Duodenal mucosa (tissue), 2 donors: ENCODE measurements at regions not wholly inside any gene's neighbourhood (a gene's known extent, or its start where the extent isn't known, plus 50 kb on each side); places are given as distances from the start of the nearest gene placed in this dataset.
A peak's percentile ranks its signal among the peaks of the same experiment; 100 is the strongest.

Experiments
- H3K27ac ChIP-seq: one replicate; pipeline ENCODE4 v1.7.0; 2013; ENCODE audit warnings: low read depth, low read length
- H3K27me3 ChIP-seq, 2 donors: one replicate each; pipeline ENCODE4 v1.7.0; 2013; ENCODE audit warnings: low read length in 2 of 2, control low read depth in 1 of 2; ENCODE audit not compliant: insufficient read depth in 2 of 2, control insufficient read depth in 1 of 2
- H3K36me3 ChIP-seq, 2 donors: one replicate each; pipeline ENCODE4 v1.7.0; 2013; ENCODE audit warnings: low read length in 2 of 2, control low read depth in 1 of 2; ENCODE audit not compliant: insufficient read depth in 2 of 2, control insufficient read depth in 1 of 2
- H3K4me1 ChIP-seq, 2 donors: one replicate each; pipeline ENCODE4 v1.7.0; 2013; ENCODE audit warnings: low read length in 2 of 2, control low read depth in 1 of 2; ENCODE audit not compliant: insufficient read depth in 2 of 2, control insufficient read depth in 1 of 2
- H3K4me3 ChIP-seq, 2 donors: one replicate each; pipeline ENCODE4 v1.7.0; 2013; ENCODE audit warnings: low read length in 2 of 2, low read depth in 1 of 2
- H3K9ac ChIP-seq, 2 donors: one replicate each; pipeline ENCODE4 v1.7.0; 2013; ENCODE audit warnings: low read length in 2 of 2, low read depth in 1 of 2
- H3K9me3 ChIP-seq, 2 donors: one replicate each; pipeline ENCODE4 v1.7.0; 2013; ENCODE audit warnings: low read length in 2 of 2, control low read depth in 1 of 2; ENCODE audit not compliant: control insufficient read depth in 1 of 2

- no peaks in the 10 kb centered on the region for H3K27me3 ChIP-seq
- H3K27ac ChIP-seq = no peak overlapping the region
- no peaks in the 10 kb centered on the region for H3K36me3 ChIP-seq
- no peaks in the 10 kb centered on the region for H3K9me3 ChIP-seq
- no peaks in the 10 kb centered on the region for H3K4me1 ChIP-seq
- H3K4me3 ChIP-seq = no peak overlapping the region
- no peak overlapping the region for H3K9ac ChIP-seq
Observed at GRCh38 chr15:39381517-39381916, 199.4 kb upstream of the THBS1 start.

GRCh38 chr15:39388118-39388517, 192.8 kb upstream of the THBS1 start:
- no peak overlapping the region for H3K27ac ChIP-seq
- no peak overlapping the region for H3K4me3 ChIP-seq
- no peaks in the 10 kb centered on the region for H3K36me3 ChIP-seq
- H3K27me3 ChIP-seq = no peaks in the 10 kb centered on the region
- H3K4me1 ChIP-seq = peaks cover 0 to 6% of the 10 kb centered on the region in 2 donors
- H3K9me3 ChIP-seq = no peaks in the 10 kb centered on the region
- H3K9ac ChIP-seq = no peak overlapping the region

GRCh38 chr15:39391230-39391629, 189.6 kb upstream of the THBS1 start:
- Histone ChIP-seq H3K27me3 (no peaks in the 10 kb centered on the region), H3K36me3 (no peaks in the 10 kb centered on the region), H3K4me1 (peaks cover 12% of the 10 kb centered on the region in 2 donors), H3K4me3 (no peak overlapping the region), H3K9ac (no peak overlapping the region), H3K9me3 (no peaks in the 10 kb centered on the region), H3K27ac (no peak overlapping the region)

- H3K9ac ChIP-seq = no peak overlapping the region
- H3K36me3 ChIP-seq = no peaks in the 10 kb centered on the region
- no peak overlapping the region for H3K27ac ChIP-seq
- no peak overlapping the region for H3K4me3 ChIP-seq
- H3K27me3 ChIP-seq = no peaks in the 10 kb centered on the region
- peaks cover 12% of the 10 kb centered on the region in 2 donors for H3K4me1 ChIP-seq
- no peaks in the 10 kb centered on the region for H3K9me3 ChIP-seq
Observed at GRCh38 chr15:39392469-39393047, 188.3 kb upstream of the THBS1 start.

- H3K27ac ChIP-seq = no peak overlapping the region
- H3K4me1 ChIP-seq = peaks cover 6 to 12% of the 10 kb centered on the region in 2 donors
- H3K9me3 ChIP-seq = no peaks in the 10 kb centered on the region
- H3K9ac ChIP-seq = no peak overlapping the region
- no peaks in the 10 kb centered on the region for H3K36me3 ChIP-seq
- H3K4me3 ChIP-seq = peak overlapping the region in 1 of 2 donors; percentile 24
- no peaks in the 10 kb centered on the region for H3K27me3 ChIP-seq
Observed at GRCh38 chr15:39393575-39394335, 187.1 kb upstream of the THBS1 start.

GRCh38 chr15:39394496-39394895, 186.4 kb upstream of the THBS1 start:
- Histone ChIP-seq H3K4me1 (peaks cover 6 to 12% of the 10 kb centered on the region in 2 donors), H3K36me3 (no peaks in the 10 kb centered on the region), H3K27me3 (no peaks in the 10 kb centered on the region), H3K4me3 (no peak overlapping the region), H3K27ac (no peak overlapping the region), H3K9ac (no peak overlapping the region), H3K9me3 (no peaks in the 10 kb centered on the region)

- H3K27ac ChIP-seq = no peak overlapping the region
- peaks cover 6 to 12% of the 10 kb centered on the region in 2 donors for H3K4me1 ChIP-seq
- no peaks in the 10 kb centered on the region for H3K9me3 ChIP-seq
- no peaks in the 10 kb centered on the region for H3K36me3 ChIP-seq
- no peaks in the 10 kb centered on the region for H3K27me3 ChIP-seq
- H3K9ac ChIP-seq = no peak overlapping the region
- H3K4me3 ChIP-seq = no peak overlapping the region
Observed at GRCh38 chr15:39396979-39397615, 183.8 kb upstream of the THBS1 start.

- Histone ChIP-seq H3K27me3 (no peaks in the 10 kb centered on the region), H3K4me3 (no peak overlapping the region), H3K4me1 (peaks cover 6 to 12% of the 10 kb centered on the region in 2 donors), H3K36me3 (no peaks in the 10 kb centered on the region), H3K27ac (no peak overlapping the region), H3K9me3 (no peaks in the 10 kb centered on the region), H3K9ac (no peak overlapping the region)
Observed at GRCh38 chr15:39397883-39398282, 183.0 kb upstream of the THBS1 start.

- no peak overlapping the region for H3K4me3 ChIP-seq
- no peaks in the 10 kb centered on the region for H3K36me3 ChIP-seq
- no peak overlapping the region for H3K27ac ChIP-seq
- H3K4me1 ChIP-seq = peaks cover 0 to 2% of the 10 kb centered on the region in 2 donors
- H3K9me3 ChIP-seq = no peaks in the 10 kb centered on the region
- no peaks in the 10 kb centered on the region for H3K27me3 ChIP-seq
- no peak overlapping the region for H3K9ac ChIP-seq
Observed at GRCh38 chr15:39399600-39399999, 181.3 kb upstream of the THBS1 start.

GRCh38 chr15:39400002-39400401, 180.9 kb upstream of the THBS1 start:
- Histone ChIP-seq H3K9me3 (no peaks in the 10 kb centered on the region), H3K36me3 (no peaks in the 10 kb centered on the region), H3K9ac (no peak overlapping the region), H3K4me1 (no peaks in the 10 kb centered on the region), H3K27ac (no peak overlapping the region), H3K4me3 (no peak overlapping the region), H3K27me3 (no peaks in the 10 kb centered on the region)
